ENCODE measurements at regions not wholly inside any gene's neighbourhood (a gene's known extent, or its start where the extent isn't known, plus 50 kb on each side); places are given as distances from the start of the nearest gene placed in this dataset.

GRCh38 chr2:190815226-190815625, 65.4 kb upstream of the GLS start:
- no peaks in the 10 kb centered on the region for H3K36me3 ChIP-seq (ENCODE audit: insufficient read depth, low read length, poor library complexity, severe bottlenecking)
- no peak for DNase-seq (ENCODE audit: low spot score)
- no peaks in the 10 kb centered on the region for H3K4me1 ChIP-seq (ENCODE audit: insufficient read depth, low read length, poor library complexity, severe bottlenecking)
- H3K27me3 ChIP-seq (replicated peaks; ENCODE audit: insufficient read depth, low read depth, low read length, poor library complexity), result no peaks in the 10 kb centered on the region
- no peak overlapping the region for H3K4me3 ChIP-seq (ENCODE audit: low read depth, low read length, poor library complexity, severe bottlenecking)
- no peak overlapping the region for H3K27ac ChIP-seq (ENCODE audit: low read depth, low read length, poor library complexity, severe bottlenecking)
- intact Hi-C loops (cut with micrococcal nuclease; ENCODE audit: unreplicated experiment), result no loop called here
- no TSS peak for BruUV-seq (replicated peaks)
- no peaks in the 10 kb centered on the region for H3K9me3 ChIP-seq (ENCODE audit: low read depth, low read length, poor library complexity, severe bottlenecking)
- TF ChIP-seq EZH2 (IDR thresholded peaks at IDR 0.05; ENCODE audit: borderline replicate concordance, low read depth, low read length, poor library complexity, severe bottlenecking) (no peak), CTCF (conservative IDR thresholded peaks at IDR 0.05; ENCODE audit: low read depth, low read length) (no peak)
- CTCF ChIA-PET, result no interaction called here
- POLR2A ChIA-PET (ENCODE audit: low non-redundant PET), result no interaction called here

- intact Hi-C loops (cut with micrococcal nuclease; ENCODE audit: unreplicated experiment), result no loop called here
- Histone ChIP-seq H3K27ac (ENCODE audit: low read depth, low read length, poor library complexity, severe bottlenecking) (no peak overlapping the region), H3K4me3 (ENCODE audit: low read depth, low read length, poor library complexity, severe bottlenecking) (no peak overlapping the region), H3K4me1 (ENCODE audit: insufficient read depth, low read length, poor library complexity, severe bottlenecking) (no peaks in the 10 kb centered on the region), H3K9me3 (ENCODE audit: low read depth, low read length, poor library complexity, severe bottlenecking) (no peaks in the 10 kb centered on the region), H3K27me3 (replicated peaks; ENCODE audit: insufficient read depth, low read depth, low read length, poor library complexity) (no peaks in the 10 kb centered on the region), H3K36me3 (ENCODE audit: insufficient read depth, low read length, poor library complexity, severe bottlenecking) (no peaks in the 10 kb centered on the region)
- no peak for TF ChIP-seq CTCF (conservative IDR thresholded peaks at IDR 0.05; ENCODE audit: low read depth, low read length)
- TF ChIP-seq EZH2 (IDR thresholded peaks at IDR 0.05; ENCODE audit: borderline replicate concordance, low read depth, low read length, poor library complexity, severe bottlenecking), result no peak
- ChIA-PET CTCF (no interaction called here), POLR2A (ENCODE audit: low non-redundant PET) (no interaction called here)
- BruUV-seq (replicated peaks), result no TSS peak
- DNase-seq (ENCODE audit: low spot score), result no peak
These were observed 63.5 kb upstream of the GLS start for GRCh38 chr2:190817082-190817481.

GRCh38 chr2:190819840-190820301, 60.8 kb upstream of the GLS start:
- Histone ChIP-seq H3K4me3 (ENCODE audit: low read depth, low read length, poor library complexity, severe bottlenecking) (no peak overlapping the region), H3K4me1 (ENCODE audit: insufficient read depth, low read length, poor library complexity, severe bottlenecking) (no peaks in the 10 kb centered on the region), H3K36me3 (ENCODE audit: insufficient read depth, low read length, poor library complexity, severe bottlenecking) (no peaks in the 10 kb centered on the region), H3K27ac (ENCODE audit: low read depth, low read length, poor library complexity, severe bottlenecking) (no peak overlapping the region), H3K9me3 (ENCODE audit: low read depth, low read length, poor library complexity, severe bottlenecking) (no peaks in the 10 kb centered on the region), H3K27me3 (replicated peaks; ENCODE audit: insufficient read depth, low read depth, low read length, poor library complexity) (no peaks in the 10 kb centered on the region)
- ChIA-PET POLR2A (ENCODE audit: low non-redundant PET) (interaction anchor here (0.7 kb wide), 1 partner anchor 306 kb away, joined by 7 read pairs; no protein-coding TSS in a partner anchor), CTCF (no interaction called here)
- no peak for DNase-seq (ENCODE audit: low spot score)
- no TSS peak for BruUV-seq (replicated peaks)
- intact Hi-C loops (cut with micrococcal nuclease; ENCODE audit: unreplicated experiment), result no loop called here
- TF ChIP-seq CTCF (conservative IDR thresholded peaks at IDR 0.05; ENCODE audit: low read depth, low read length) (no peak), EZH2 (IDR thresholded peaks at IDR 0.05; ENCODE audit: borderline replicate concordance, low read depth, low read length, poor library complexity, severe bottlenecking) (no peak)
